Spleen (tissue), 11 donors: ENCODE measurements at regions not wholly inside any gene's neighbourhood (a gene's known extent, or its start where the extent isn't known, plus 50 kb on each side); places are given as distances from the start of the nearest gene placed in this dataset.

Experiments
- DNase-seq: peaks from one replicate; pipeline ENCODE4 v3.0.0-alpha.2; 2020
- H3K27ac ChIP-seq, 8 donors: fragments of 200-600 bp; sonication (generic) in 7 of 8; 1 replicate in 4 of 8; 2 replicates in 4 of 8; pipeline versions ENCODE4 v1.5.0 to v1.8.0; 2016 to 2021; ENCODE audit warnings: inconsistent platforms in 4 of 8, mild to moderate bottlenecking in 4 of 8, moderate library complexity in 1 of 8
- H3K27me3 ChIP-seq, 7 donors: fragments of 200-600 bp; sonication (generic) in 6 of 7; replicated peaks in 1 of 7; 1 replicate in 4 of 7; 2 replicates in 3 of 7; pipeline versions ENCODE4 v1.5.0 to v1.8.0; 2016 to 2021; ENCODE audit warnings: inconsistent platforms in 3 of 7, mild to moderate bottlenecking in 1 of 7
- H3K36me3 ChIP-seq, 6 donors: fragments of 200-600 bp; sonication (generic) in 5 of 6; 1 replicate in 4 of 6; 2 replicates in 2 of 6; pipeline versions ENCODE4 v1.5.0 to v1.8.0; 2016 to 2021; ENCODE audit warnings: inconsistent platforms in 2 of 6
- H3K4me1 ChIP-seq, 6 donors: fragments of 200-600 bp; sonication (generic) in 5 of 6; 1 replicate in 3 of 6; 2 replicates in 3 of 6; pipeline versions ENCODE4 v1.5.0 to v1.8.0; 2016 to 2021; ENCODE audit warnings: inconsistent platforms in 3 of 6
- H3K4me3 ChIP-seq, 8 donors: fragments of 200-600 bp; sonication (generic) in 7 of 8; 1 replicate in 4 of 8; 2 replicates in 4 of 8; pipeline versions ENCODE4 v1.5.0 to v1.8.0; 2016 to 2021; ENCODE audit warnings: inconsistent platforms in 4 of 8, mild to moderate bottlenecking in 4 of 8, moderate library complexity in 2 of 8
- H3K9me3 ChIP-seq, 8 donors: fragments of 200-600 bp; sonication (generic) in 7 of 8; 1 replicate in 4 of 8; 2 replicates in 4 of 8; pipeline versions ENCODE4 v1.5.0 to v1.8.0; 2016 to 2021; ENCODE audit warnings: inconsistent platforms in 4 of 8
- POLR2A ChIP-seq, 3 donors: fragments of 450-650 bp; IDR thresholded peaks; one replicate each; pipeline ENCODE4 v1.5.1; 2017; ENCODE audit warnings: antibody characterized with exemption in 3 of 3, mild to moderate bottlenecking in 1 of 3
- POLR2AphosphoS5 ChIP-seq, 3 donors: sonication (generic); formaldehyde crosslinking; IDR thresholded peaks; one replicate each; pipeline ENCODE4 v1.5.1; 2017; ENCODE audit warnings: antibody characterized with exemption in 3 of 3
- WGBS, 5 donors: extraction: QIAGEN DNeasy Blood & Tissue Kit in 3 of 5; methylation state at CpG; one replicate each; pipeline versions ENCODE4 v1.1.5 to v1.1.7; 2013 to 2018; 5-methylcytosine and 5-hydroxymethylcytosine counted together
- intact Hi-C: fragments of 100-400 bp; cut with DNase I; formaldehyde crosslinking; loops from one replicate; pipeline ENCODE4 v1.15.0; 2023; ENCODE audit warnings: low total_unique reads
- TF ChIP-seq, protein P1 (sequence below), 11 experiments: fragments of 200-600 bp in 7 of 11; fragments of 450-650 bp in 4 of 11; sonication (generic) in 4 of 11; IDR thresholded peaks in 8 of 11; conservative IDR thresholded peaks in 3 of 11; 1 replicate in 7 of 11; 2 replicates in 4 of 11; pipeline versions ENCODE4 v1.4.0 to v1.8.0; 2016 to 2021; ENCODE audit warnings: antibody characterized with exemption in 11 of 11, inconsistent platforms in 4 of 11, mild to moderate bottlenecking in 1 of 11
- donor health status: healthy with polysubstance abuse.
- donor health status: DM: no; HTN: no; CAD: no; lungs with moderate emphysema.
- donor health status: DM: no; HTN: no; CAD: no.
- donor health status: Bipolar disorder and iron deficiency.
- donor health status: healthy.
- donor health status: DM: no; HTN: no; CAD: no.
- donor health status: DM: yes; HTN: yes; CAD: no.

GRCh38 chr7:108686494-108686893, 116.8 kb downstream of the DNAJB9 start:
- 78 to 95% (median 81%) methylated on average over 1 of the region's 1 CpG for WGBS, 5 donors
- Histone ChIP-seq H3K27me3 (no peaks in the 10 kb centered on the region), H3K4me3 (no peak overlapping the region), H3K4me1 (no peaks in the 10 kb centered on the region), H3K36me3 (no peaks in the 10 kb centered on the region), H3K27ac (no peak overlapping the region), H3K9me3 (peaks cover 0 to 9% (median 0%) of the 10 kb centered on the region in 8 donors)
- intact Hi-C loops = no loop called here
- DNase-seq = no peak
- TF ChIP-seq POLR2A (IDR thresholded peaks at IDR 0.05) = no peak
- TF ChIP-seq, protein P1, sequence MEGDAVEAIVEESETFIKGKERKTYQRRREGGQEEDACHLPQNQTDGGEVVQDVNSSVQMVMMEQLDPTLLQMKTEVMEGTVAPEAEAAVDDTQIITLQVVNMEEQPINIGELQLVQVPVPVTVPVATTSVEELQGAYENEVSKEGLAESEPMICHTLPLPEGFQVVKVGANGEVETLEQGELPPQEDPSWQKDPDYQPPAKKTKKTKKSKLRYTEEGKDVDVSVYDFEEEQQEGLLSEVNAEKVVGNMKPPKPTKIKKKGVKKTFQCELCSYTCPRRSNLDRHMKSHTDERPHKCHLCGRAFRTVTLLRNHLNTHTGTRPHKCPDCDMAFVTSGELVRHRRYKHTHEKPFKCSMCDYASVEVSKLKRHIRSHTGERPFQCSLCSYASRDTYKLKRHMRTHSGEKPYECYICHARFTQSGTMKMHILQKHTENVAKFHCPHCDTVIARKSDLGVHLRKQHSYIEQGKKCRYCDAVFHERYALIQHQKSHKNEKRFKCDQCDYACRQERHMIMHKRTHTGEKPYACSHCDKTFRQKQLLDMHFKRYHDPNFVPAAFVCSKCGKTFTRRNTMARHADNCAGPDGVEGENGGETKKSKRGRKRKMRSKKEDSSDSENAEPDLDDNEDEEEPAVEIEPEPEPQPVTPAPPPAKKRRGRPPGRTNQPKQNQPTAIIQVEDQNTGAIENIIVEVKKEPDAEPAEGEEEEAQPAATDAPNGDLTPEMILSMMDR (IDR thresholded peaks at IDR 0.05 in 8 of 11, conservative IDR thresholded peaks at IDR 0.05 in 3 of 11) = no peak
- no peak for TF ChIP-seq POLR2AphosphoS5 (IDR thresholded peaks at IDR 0.05)

DNA sequence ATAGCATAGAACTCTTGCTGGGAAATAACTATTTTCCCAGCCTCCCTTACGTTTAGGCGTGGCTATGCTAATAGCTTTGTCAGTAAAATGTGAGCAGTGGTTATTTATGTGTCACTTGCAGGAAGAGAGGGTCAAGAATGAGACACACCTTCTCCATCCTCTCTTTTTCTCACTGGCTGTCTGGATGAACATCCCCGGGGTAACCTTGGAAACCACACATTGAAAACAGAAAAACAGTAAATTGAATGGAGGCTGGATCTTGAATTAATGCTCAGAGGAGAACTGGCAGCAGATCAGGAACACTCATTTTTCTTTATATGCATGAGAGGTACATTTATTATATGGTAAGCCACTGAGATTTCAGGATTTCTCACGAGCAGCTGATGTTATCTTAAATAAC, 127.6 kb downstream of the DNAJB9 start:
- Histone ChIP-seq H3K36me3 (no peaks in the 10 kb centered on the region), H3K4me3 (no peak overlapping the region), H3K4me1 (no peaks in the 10 kb centered on the region), H3K9me3 (peaks cover 0 to 10% (median 0%) of the 10 kb centered on the region in 8 donors), H3K27ac (no peak overlapping the region), H3K27me3 (no peaks in the 10 kb centered on the region)
- TF ChIP-seq POLR2A (IDR thresholded peaks at IDR 0.05) (no peak), POLR2AphosphoS5 (IDR thresholded peaks at IDR 0.05) (no peak)
- TF ChIP-seq, protein P1 (IDR thresholded peaks at IDR 0.05 in 8 of 11, conservative IDR thresholded peaks at IDR 0.05 in 3 of 11) = no peak
- intact Hi-C loops = no loop called here
- no peak for DNase-seq
- WGBS, 5 donors = 51 to 63% (median 61%) methylated on average over 4 of the region's 4 CpGs

GRCh38 chr7:108711611-108712010, 141.9 kb downstream of the DNAJB9 start:
- Histone ChIP-seq H3K27me3 (no peaks in the 10 kb centered on the region), H3K9me3 (peaks cover 0 to 5% (median 0%) of the 10 kb centered on the region in 8 donors), H3K4me3 (no peak overlapping the region), H3K36me3 (no peaks in the 10 kb centered on the region), H3K27ac (no peak overlapping the region), H3K4me1 (no peaks in the 10 kb centered on the region)
- intact Hi-C loops = no loop called here
- TF ChIP-seq POLR2A (IDR thresholded peaks at IDR 0.05) (no peak), POLR2AphosphoS5 (IDR thresholded peaks at IDR 0.05) (no peak)
- TF ChIP-seq, protein P1 (IDR thresholded peaks at IDR 0.05 in 8 of 11, conservative IDR thresholded peaks at IDR 0.05 in 3 of 11) = no peak
- DNase-seq = no peak

- H3K36me3 ChIP-seq = no peaks in the 10 kb centered on the region
- 79 to 89% (median 81%) methylated on average over 1 of the region's 1 CpG for WGBS, 5 donors
- H3K27ac ChIP-seq = no peak overlapping the region
- H3K4me3 ChIP-seq = no peak overlapping the region
- H3K9me3 ChIP-seq = no peaks in the 10 kb centered on the region
- no peaks in the 10 kb centered on the region for H3K4me1 ChIP-seq
- no peak for DNase-seq
- no peak for TF ChIP-seq POLR2AphosphoS5 (IDR thresholded peaks at IDR 0.05)
- TF ChIP-seq, protein P1 (IDR thresholded peaks at IDR 0.05 in 8 of 11, conservative IDR thresholded peaks at IDR 0.05 in 3 of 11) = no peak
- no peak for TF ChIP-seq POLR2A (IDR thresholded peaks at IDR 0.05)
- H3K27me3 ChIP-seq = no peaks in the 10 kb centered on the region
- intact Hi-C loops = no loop called here
These were observed 147.1 kb downstream of the DNAJB9 start for GRCh38 chr7:108716783-108717182.
